ENCODE measurements at regions not wholly inside any gene's neighbourhood (a gene's known extent, or its start where the extent isn't known, plus 50 kb on each side); places are given as distances from the start of the nearest gene placed in this dataset.

GRCh38 chr21:14321042-14321441 lies 61.9 kb downstream of the HSPA13 start:
- TF ChIP-seq CTCF (IDR thresholded peaks at IDR 0.05; ENCODE audit: low read depth, low read length, poor library complexity, severe bottlenecking) (no peak), EZH2phosphoT487 (IDR thresholded peaks at IDR 0.05; ENCODE audit: borderline replicate concordance, low read length) (no peak)
